NCI-H1092 treated with DMSO at 0.1 percent for 48 hours (cell line): ENCODE measurements at regions not wholly inside any gene's neighbourhood (a gene's known extent, or its start where the extent isn't known, plus 50 kb on each side); places are given as distances from the start of the nearest gene placed in this dataset.
"Not testable (repeated sequence)": the region's sequence is repeated elsewhere in the genome, so short reads cannot be mapped to it uniquely, and the experiment has no call there.

Experiments used
- DNase-seq: peaks from one replicate; lab custom pipeline; 2025; lab: John Stamatoyannopoulos, UW

DNA sequence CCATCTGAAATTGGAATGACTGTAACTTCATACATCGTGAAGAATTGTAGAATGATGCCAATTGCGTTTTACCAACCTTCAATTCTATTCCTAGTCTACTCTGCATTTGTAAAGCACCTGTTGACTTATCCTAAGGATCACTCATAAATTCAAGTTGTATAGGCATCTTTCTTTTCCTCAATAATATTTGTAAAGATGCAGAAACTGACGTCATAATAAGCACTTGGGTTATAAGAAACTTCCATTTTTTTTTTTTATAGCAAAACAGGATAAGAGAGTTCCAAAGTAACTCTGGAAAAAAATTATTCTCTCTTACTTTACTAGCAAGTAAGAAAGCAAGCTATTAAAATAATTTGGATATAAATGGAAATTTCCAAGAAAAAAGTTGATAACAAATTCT is 1377.4 kb upstream of the ACVR2A start:
- no peak for DNase-seq

DNA sequence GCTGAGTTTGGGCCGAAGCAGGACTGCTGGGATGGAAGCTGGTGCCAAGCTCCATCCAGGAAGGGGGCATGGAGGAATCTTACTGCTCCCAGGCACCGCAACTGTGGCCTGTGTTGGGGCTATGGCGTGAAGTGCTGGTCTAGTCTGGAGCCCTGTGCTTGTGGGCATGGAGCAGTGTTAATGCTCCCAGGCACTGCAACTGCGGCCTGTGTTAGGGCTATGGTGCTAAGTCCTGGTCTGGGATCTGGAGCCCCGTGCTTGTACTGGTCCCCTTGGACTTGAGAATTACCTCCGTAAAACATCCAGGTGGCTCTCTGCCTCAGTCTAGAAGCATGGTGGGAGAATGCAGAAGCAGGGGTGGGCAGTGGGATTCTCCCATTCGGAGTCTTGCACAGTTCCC is 1379.4 kb upstream of the ACVR2A start:
- DNase-seq = no peak

- no peak for DNase-seq
These were observed 1383.8 kb upstream of the ACVR2A start for GRCh38 chr2:146461068-146461467.

- no peak for DNase-seq
These were observed 1386.2 kb upstream of the ACVR2A start for GRCh38 chr2:146458585-146458984.

- DNase-seq = no peak
These were observed 1387.6 kb upstream of the ACVR2A start for GRCh38 chr2:146457221-146457620.

DNA sequence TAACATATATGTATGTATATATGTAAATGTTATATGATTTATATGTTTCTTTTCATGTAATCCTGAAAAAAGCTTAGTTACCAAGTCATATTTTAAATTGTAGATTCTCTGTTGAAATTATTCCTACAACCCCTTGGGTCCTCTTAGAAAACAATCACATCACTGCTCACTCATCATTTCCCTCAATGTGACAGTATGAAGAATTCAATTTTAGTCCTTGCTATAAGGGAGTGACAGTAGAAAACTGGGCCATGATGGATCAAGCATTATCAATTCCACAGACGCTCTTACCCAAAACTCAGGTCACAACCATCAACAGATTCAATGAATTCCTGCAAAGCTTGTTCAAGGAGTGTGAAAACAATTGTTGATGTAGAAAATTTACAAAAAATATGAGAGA is 1389.5 kb upstream of the ACVR2A start:
- no peak for DNase-seq

DNA sequence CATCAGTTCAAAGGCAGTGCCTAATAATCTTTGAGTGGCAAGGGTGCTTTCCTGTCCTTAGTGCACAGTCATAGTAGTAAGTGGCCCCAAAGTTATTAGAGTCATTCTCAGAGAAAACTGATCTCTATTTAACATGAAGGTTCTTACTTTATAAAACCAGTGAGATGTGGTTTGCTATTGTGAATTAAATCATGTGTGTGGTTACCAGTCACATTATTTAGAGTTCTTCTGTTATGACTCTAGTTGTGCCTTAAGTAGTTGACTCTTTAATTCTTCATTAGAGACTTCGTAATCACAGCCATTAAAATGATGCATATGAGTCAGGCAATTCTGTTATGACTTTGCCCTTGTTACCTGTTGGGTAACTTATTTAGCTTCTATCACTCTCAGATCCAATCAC is 1392.9 kb upstream of the ACVR2A start:
- no peak for DNase-seq

- no peak for DNase-seq
These were observed 1394.7 kb upstream of the ACVR2A start for GRCh38 chr2:146450131-146450530.

DNA sequence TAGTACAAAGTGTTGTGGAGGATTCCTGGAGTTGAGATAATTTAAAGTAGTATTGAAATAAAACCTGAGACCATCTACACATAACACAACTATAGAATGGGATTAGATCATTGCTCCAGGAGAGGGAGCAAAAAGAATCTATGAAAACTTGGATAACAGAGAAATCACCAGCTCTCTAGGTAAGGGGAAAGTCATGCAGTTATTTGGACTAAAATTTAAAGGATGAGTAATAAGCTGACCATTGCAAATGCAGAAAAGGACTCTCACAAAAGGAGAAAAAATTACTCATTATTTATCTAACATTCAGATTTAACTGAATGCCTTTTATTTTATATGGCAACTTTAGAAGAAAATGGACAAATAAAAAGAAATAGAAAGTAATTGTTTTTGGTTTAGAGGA is 1399.8 kb upstream of the ACVR2A start:
- no peak for DNase-seq

- DNase-seq = no peak
These were observed 1400.7 kb upstream of the ACVR2A start for GRCh38 chr2:146444085-146444484.

DNA sequence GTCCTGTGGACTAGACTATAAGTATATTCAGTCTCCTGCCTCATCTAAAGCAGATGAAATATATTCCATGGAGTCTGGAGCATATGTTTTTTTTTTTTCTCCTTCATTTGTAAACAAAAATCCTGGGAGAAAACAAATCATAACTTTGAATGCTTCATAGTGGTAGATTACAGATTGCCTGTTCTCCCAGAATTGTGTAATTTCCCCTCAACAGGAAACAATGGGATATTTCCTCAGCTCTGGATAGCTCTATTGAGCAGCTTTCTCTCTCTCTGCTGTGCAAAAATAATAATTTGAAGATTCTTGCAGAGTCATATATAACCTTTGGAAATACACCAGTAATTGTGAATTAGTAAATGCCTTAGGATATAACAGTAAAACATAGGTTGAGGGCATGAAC is 1406.6 kb upstream of the ACVR2A start:
- no peak for DNase-seq

GRCh38 chr2:146437712-146438111 is 1407.1 kb upstream of the ACVR2A start:
- DNase-seq = no peak

DNA sequence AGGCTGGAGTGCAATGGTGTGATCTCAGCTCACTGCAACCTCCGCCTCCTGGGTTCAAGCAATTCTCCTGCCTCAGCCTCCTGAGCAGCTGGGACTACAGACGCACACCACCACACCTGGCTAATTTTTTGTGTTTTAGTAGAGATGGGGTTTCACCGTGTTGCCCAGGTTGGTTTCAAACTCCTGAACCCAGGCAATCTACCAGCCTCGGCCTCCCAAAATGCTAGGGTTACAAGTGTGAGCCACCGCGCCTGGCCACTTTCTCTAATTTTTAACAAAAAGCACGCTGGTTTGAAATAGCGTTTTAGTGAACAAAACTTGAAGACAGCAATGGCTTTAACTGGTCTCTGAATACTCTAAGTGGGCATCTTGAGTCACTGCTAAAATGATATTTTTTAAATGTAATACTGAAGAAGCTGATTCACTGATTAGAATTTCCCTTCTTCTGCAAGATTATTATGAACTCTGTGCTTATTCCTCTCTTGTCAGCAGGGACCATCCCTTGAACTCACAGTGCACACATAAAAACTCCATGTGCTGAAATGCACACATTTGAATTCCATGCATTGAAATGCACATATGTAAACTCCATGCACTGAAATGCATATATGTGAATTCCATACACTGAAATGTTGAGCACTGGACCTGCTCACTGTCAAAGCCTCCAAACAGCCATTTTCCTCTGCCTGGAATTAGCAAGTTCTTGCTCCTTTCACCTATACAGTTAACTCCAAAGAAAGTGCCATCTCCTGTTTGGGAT is 1411.5 kb upstream of the ACVR2A start:
- DNase-seq = no peak

DNA sequence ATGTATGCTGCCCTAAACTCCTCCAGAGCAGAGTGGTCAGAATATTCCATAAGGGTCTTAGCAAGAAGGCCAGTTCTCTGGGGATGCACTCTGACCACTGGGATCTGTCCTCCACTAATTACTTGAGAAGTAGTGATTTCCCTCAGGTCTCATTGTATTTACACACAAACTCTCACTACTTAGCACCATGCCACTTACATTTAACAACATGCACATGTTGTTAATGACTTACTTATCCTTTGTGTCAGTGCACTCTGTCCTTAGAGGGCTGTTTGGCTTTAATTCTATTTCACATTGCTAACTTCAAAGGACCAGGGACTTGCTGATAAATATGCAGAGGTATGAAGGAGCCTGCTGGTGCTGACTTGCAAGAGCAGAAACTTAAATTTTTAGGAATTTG is 1415.5 kb upstream of the ACVR2A start:
- DNase-seq = no peak

GRCh38 chr2:146417942-146418341 is 1426.9 kb upstream of the ACVR2A start:
- no peak for DNase-seq

DNA sequence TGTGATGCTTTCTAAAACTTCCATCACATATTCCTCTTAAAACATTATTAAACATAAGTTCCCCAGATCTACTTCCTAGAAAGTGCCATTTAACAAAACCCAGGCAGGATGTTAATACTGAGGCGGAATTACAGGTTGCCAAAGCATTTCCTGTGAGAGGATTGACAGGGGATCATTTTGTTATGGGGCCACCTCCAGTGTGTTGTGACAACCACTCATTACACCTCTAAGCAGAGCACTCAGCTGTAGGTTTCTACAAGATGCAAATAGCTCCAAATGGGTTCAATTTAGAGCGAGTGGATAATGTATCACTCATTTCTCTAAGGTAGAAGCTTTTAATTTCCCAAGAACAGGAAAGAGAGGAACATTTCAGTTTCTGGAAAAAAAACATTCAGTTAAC is 1429.5 kb upstream of the ACVR2A start:
- DNase-seq = no peak

GRCh38 chr2:146414456-146414855 is 1430.4 kb upstream of the ACVR2A start:
- DNase-seq = no peak

GRCh38 chr2:146413086-146413610 is 1431.7 kb upstream of the ACVR2A start:
- DNase-seq = no peak

GRCh38 chr2:146412625-146413024 is 1432.2 kb upstream of the ACVR2A start:
- no peak for DNase-seq

DNA sequence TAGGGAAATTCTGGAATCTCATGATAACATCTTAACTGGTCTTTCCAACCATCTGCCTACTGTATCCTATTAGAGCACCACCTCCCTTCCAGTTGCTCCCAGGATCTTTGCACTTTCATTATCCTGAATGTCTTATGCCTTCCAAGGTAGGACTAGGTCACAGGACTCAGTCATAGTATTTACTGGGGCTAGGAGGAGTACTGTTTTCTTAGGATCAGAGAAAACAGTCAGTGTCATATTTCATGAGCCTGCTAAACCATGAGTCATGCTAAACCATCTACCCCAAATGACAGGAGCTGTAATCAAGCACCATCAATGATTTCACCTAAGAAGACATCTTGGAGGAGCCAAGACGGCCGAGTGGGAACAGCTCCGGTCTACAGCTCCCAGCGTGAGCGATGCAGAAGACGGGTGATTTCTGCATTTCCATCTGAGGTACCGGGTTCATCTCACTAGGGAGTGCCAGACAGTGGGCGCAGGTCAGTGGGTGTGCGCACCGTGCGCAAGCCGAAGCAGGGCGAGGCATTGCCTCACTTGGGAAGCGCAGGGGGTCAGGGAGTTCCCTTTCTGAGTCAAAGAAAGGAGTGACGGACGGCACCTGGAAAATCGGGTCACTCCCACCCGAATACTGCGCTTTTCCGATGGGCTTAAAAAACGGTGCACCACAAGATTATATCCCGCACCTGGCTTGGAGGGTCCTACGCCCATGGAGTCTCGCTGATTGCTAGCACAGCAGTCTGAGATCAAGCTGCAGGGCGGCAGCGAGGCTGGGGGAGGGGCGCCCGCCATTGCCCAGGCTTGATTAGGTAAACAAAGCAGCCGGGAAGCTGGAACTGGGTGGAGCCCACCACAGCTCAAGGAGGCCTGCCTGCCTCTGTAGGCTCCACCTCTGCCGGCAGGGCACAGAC is 1439.2 kb upstream of the ACVR2A start:
- not testable (repeated sequence) for DNase-seq

DNA sequence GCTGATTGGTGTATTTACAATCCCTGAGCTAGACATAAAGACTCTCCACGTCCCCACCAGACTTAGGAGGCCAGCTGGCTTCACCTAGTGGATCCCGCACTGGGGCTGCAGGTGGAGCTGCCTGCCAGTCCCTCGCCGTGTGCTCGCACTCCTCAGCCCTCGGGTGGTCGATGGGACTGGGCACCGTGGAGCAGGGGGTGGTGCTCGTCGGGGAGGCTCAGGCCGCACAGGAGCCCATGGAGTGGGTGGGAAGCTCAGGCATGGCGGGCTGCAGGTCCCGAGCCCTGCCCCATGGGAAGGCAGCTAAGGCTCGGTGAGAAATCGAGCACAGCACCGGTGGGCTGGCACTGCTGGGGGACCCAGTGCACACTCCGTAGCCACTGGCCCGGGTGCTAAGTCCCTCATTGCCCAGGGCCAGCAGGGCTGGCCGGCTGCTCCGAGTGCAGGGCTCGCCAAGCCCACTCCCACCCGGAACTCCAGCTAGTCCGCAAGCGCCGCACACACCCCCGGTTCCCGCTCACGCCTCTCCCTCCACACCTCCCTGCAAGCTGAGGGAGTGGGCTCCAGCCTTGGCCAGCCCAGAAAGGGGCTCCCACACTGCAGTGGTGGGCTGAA is 1441.2 kb upstream of the ACVR2A start:
- not testable (repeated sequence) for DNase-seq

- DNase-seq = no peak
These were observed 1452.2 kb upstream of the ACVR2A start for GRCh38 chr2:146392631-146393030.

GRCh38 chr2:146392186-146392585 is 1452.6 kb upstream of the ACVR2A start:
- DNase-seq = no peak
